GM21529 (cell line): ENCODE measurements at regions not wholly inside any gene's neighbourhood (a gene's known extent, or its start where the extent isn't known, plus 50 kb on each side); places are given as distances from the start of the nearest gene placed in this dataset.
"Not testable (repeated sequence)": the region's sequence is repeated elsewhere in the genome, so short reads cannot be mapped to it uniquely, and the experiment has no call there.

Source experiments
- ATAC-seq: cut with Tn5 transposase; IDR thresholded peaks from one replicate; pipeline ENCODE4 v1.9.1; 2021; ENCODE audit not compliant: unreplicated experiment

- peak; percentile 50 for ATAC-seq
These were observed 293.9 kb upstream of the RIOK2 start for GRCh38 chr5:97476852-97477534.

DNA sequence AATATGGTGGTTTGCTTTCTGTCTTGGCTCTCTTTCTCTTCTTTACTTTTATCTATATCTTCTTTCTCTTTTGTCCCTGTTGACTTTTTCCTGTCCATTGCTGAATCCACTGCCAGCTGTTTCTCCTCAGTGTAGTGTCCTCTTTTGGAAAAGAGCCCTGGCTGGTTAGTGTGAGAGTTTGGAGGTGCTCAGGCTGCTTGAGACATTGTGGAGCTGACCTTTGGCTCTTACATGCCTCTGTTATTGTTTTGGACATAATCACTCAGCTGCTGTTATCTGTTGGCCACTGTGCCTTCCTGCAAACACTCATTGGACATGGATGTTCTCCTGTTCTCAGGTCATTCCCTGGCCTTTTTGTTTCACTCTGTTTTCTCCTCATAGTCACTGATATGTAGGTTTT, 295.4 kb upstream of the RIOK2 start:
- no peak for ATAC-seq

DNA sequence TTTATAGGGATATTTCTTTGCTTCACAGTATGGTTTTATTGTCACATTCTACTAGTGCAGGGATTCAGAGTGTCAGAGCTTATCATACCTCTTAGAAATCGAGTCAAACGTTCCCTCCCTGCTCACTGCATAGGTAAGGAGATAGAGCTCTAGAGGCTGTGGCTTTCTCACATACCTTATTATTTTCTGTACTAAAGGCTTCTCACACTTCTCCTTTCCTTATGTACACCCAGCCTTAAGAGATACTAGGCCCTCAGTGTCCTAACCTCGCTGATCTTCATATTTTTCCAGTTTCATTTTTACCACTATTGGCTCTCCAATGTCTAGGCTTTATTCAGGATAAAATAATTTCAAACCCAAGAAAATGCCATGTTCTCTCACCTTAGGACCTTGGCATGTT, 297.3 kb upstream of the RIOK2 start:
- ATAC-seq = no peak

- ATAC-seq = no peak
These were observed 305.1 kb upstream of the RIOK2 start for GRCh38 chr5:97488126-97488668.

GRCh38 chr5:97489010-97489840, 306.2 kb upstream of the RIOK2 start:
- ATAC-seq = no peak

DNA sequence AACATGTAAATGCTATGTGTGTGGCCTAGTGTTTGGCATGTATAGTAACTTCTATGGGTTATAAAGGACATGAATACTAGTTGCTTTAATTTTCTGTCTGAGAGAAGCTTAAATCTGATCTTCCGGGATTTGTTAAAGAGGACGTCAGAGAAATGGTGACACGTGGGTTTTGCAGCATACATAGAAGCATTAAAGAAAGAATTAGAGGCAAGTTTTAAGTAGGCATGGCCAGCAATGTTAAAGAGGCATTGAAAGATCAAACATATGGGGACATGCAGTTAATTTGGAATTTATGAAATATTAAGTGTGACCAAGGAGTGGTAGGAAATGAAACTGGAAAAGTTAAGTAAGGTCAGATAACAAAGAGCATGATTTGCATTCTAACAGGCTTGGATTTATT, 311.4 kb upstream of the RIOK2 start:
- ATAC-seq = no peak

DNA sequence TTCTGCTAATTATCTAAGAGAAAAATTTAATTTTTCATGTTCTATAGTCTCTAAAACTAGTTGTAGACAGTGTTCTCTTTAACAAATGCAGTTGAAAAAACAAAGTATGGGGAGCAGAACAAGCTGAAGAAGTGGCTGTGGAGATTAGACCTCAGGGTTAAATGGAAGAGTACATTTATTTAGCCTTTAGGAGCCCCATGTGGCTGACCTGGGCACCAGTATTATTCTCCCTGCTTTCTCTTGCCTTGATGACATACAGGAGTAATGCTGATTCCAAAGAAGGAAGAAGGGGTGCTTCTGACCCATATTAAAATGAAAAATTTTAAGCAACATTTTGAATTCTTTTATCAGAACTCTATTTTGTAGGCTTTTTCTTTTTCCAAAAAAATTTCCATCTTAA, 312.3 kb upstream of the RIOK2 start:
- ATAC-seq = no peak

- no peak for ATAC-seq
These were observed 313.0 kb upstream of the RIOK2 start for GRCh38 chr5:97496037-97496436.

GRCh38 chr5:97498657-97499056, 315.6 kb upstream of the RIOK2 start:
- no peak for ATAC-seq

DNA sequence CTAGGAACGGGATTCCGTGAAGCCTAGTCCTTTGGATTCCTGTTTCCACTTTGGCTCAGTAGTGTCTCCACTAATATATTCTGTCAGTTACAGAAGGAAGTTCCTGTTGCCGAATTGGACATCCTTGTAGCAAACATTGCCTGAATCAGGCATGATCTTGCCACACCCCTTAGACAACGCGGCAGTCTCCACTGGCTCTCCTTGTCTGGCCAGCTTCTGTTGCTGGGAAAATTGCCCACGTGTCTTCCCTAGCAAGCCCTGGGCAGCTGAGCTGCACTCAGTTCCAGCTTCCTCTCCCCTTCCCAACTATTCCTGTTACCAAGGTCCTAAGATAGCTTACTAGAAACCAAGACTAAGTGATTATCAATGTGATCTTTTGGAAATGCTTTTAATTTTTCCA, 316.6 kb upstream of the RIOK2 start:
- no peak for ATAC-seq

DNA sequence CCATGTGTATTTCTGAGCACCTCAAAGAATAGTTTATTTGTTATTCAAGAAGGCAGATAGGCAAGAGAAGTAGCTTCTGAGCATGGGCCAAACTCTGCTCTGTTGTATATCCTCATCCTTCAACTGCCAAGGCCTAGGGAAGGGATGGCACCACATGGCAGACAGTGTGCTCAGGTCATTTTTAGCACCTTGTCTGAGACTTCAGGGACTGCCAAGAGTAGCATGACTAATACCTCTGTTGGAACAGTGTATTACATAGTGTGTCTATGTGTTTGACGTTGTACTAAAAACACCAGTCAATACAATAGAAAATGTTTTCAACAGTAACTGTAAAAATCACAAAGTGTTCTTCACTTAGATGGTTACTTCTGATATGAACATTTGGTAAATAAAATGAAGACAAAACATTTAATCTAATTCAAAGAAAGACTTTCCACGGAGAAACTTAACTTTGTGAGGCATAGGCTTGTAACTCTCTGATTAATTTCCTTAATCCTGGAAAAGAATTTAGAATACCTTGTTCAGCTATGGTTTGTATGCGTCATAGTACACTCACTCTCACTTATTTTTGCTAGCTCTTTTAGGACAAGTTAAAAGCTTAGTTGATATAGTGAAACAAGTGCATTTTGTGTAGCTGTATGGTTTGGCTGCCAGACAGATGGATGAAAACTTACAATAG, 318.4 kb upstream of the RIOK2 start:
- ATAC-seq = no peak

DNA sequence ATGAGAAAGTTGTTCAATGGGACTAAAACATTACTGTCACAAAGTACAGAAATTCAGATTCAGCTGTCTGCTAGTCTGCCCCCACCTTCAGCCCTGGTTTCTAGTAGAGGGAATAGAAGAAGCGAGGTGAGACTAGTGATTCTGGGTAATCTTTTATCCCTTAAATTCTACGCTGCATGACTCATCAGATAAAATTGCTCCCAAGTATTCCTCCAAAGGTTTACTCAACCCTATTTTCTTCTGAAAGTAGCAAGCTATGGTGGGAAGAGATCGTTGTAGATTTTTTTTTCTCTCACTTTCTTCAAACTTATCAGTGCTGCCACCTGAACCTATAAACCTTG, 318.9 kb upstream of the RIOK2 start:
- no peak for ATAC-seq

DNA sequence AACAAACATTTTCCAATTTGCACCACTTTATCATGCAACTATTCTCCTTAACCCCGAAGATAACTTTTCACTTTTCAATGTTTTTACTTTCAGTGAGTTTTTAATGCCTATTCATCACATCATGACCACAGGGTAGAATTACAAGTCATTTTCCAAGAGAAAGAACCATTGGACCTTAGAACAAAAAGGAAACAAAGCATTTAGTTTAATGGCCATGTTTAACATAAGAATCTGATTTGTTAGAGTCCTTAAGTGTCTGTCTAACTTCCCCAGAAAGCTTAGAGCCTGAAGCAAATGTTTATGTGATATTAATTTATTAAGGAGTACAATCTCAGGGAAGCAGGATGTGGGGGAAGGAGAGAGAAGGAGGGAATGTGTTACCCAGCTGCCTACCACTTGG, 325.8 kb upstream of the RIOK2 start:
- no peak for ATAC-seq

DNA sequence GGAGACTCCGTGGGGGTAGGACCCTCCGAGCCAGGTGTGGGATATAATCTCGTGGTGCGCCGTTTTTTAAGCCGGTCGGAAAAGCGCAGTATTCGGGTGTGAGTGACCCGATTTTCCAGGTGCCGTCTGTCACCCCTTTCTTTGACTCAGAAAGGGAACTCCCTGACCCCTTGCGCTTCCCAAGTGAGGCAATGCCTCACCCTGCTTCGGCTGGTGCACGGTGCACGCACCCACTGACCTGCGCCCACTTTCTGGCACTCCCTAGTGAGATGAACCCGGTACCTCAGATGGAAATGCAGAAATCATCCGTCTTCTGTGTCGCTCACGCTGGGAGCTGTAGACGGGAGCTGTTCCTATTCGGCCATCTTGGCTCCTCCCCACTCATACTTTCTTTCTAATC, 336.5 kb upstream of the RIOK2 start:
- ATAC-seq = not testable (repeated sequence)

DNA sequence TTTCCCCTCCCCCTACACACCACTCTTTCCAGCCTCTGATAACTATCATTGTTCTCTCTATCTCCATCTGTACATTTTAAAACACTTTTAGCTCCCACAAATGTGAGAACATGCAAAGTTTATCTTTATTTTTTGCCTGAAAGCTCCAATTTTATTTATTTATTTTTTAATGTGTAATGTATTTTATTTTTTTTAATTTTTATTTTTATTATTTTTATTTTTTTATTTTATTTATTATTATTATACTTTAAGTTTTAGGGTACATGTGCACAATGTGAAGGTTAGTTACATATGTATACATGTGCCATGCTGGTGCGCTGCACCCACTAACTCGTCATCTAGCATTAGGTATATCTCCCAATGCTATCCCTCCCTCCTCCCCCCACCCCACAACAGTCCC, 340.3 kb upstream of the RIOK2 start:
- not testable (repeated sequence) for ATAC-seq

DNA sequence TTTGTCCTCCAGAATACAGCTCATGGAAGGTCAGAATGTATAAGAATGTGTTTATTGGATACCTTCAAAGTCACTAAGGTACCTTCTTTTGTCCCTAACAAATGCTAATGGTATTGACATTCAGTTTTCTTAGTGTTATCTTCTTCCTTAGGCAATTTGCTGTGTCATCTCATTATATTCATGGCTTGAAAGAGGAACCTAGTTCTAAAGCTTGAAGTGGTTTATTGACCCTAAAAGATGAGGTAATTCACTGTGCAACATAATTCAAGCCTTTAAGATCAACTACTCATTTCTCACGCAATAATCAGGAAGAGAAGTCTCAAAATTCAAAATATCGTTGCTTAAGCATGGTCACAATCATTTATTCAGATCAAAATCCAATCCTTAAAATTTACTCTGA, 342.7 kb upstream of the RIOK2 start:
- no peak for ATAC-seq

- ATAC-seq = no peak
These were observed 345.9 kb upstream of the RIOK2 start for GRCh38 chr5:97528941-97529340.

DNA sequence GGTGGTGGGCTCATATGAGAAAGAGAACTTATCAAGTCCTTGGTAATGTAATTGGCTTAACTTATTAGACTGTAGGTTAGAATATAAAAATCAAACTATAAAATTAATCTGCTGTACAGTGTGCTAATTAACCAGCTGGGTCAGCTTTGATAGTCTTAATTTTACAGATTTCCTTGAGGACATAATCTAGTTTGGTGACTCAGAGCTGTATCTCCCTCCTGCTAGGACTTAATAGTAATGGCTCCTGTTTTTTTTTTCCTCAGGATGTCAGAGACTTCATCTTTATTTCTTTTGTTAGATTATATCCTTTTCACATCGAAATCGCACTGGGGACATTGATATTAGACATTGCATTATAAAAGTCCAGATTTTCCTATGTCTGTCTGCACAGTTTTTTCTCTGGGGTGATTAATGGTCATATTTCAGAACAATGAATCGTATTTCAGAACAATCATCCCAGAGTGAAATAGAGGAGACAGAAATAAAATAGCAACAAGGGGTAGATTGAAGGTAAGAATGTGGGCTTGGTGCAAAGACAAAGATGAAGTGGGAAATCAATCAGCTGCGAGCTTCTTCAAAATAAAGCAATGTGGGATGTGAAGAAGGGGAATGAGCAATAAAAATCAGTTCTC, 346.4 kb upstream of the RIOK2 start:
- ATAC-seq = no peak

- ATAC-seq = peak; percentile 76
These were observed 348.5 kb upstream of the RIOK2 start for GRCh38 chr5:97531549-97531948.

DNA sequence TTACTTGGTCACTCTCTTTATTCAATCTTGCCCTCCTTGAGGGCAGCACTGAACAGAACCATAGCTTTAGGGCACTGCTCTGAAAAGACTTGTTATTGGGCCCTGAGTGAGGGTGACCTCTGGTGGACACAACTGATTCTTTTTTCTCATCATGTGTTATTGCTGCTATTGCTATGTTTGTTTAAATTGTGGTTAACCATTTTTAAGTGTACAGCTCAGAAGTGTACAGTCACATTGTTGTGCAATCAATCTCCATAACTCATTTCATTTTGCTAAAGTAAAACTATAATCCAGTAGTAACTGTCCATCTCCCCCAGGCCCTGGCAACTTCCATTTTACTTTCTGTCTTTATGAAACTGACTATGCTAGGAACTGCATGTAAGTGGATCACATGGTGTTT, 351.1 kb upstream of the RIOK2 start:
- peak; percentile 72 for ATAC-seq

DNA sequence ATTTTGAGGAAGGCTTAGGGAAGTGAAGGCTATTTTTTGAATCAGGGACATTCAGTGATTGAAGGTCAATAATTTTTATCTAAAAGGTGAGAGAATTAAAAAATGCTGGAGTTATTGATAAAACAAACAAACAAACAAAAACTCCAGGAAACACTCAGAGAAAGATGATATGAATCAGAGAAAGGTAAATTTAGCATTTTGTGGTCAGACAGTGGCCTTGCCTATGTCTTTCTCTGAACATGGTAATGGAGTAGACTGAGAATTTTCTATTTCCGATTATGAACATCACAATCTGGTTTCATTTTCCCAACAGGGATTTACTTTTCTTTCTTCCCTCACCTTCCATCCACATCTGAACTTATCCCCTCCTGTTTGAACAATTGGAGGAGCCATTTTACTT, 353.6 kb upstream of the RIOK2 start:
- no peak for ATAC-seq
